ENCODE measurements at regions not wholly inside any gene's neighbourhood (a gene's known extent, or its start where the extent isn't known, plus 50 kb on each side); places are given as distances from the start of the nearest gene placed in this dataset.

DNA sequence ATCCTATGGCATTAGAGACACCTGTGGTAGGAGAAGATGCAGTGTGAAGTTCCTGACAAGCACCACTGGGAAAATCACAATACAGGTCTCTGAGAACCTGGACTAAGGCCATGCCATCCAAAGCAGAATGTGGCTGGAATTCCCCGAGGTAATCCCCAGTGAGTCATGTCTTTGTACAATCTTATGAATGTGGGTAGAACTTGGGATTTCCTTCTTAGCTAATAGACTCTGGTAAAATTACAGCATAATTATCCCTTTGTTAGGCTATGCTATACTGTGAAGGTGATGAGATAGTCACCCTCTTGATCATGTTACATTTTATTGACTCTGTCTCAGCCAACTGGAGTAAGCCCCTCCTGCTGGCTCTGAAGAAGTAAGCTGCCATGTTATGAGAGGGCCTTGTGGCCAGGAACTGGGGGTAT lies 224.3 kb upstream of the DCN start:
- WGBS, 2 donors: 90 to 100% methylated on average over 1 of the region's 1 CpG
- TF ChIP-seq, protein P1, sequence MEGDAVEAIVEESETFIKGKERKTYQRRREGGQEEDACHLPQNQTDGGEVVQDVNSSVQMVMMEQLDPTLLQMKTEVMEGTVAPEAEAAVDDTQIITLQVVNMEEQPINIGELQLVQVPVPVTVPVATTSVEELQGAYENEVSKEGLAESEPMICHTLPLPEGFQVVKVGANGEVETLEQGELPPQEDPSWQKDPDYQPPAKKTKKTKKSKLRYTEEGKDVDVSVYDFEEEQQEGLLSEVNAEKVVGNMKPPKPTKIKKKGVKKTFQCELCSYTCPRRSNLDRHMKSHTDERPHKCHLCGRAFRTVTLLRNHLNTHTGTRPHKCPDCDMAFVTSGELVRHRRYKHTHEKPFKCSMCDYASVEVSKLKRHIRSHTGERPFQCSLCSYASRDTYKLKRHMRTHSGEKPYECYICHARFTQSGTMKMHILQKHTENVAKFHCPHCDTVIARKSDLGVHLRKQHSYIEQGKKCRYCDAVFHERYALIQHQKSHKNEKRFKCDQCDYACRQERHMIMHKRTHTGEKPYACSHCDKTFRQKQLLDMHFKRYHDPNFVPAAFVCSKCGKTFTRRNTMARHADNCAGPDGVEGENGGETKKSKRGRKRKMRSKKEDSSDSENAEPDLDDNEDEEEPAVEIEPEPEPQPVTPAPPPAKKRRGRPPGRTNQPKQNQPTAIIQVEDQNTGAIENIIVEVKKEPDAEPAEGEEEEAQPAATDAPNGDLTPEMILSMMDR (IDR thresholded peaks at IDR 0.05): no peak
- TF ChIP-seq EP300 (IDR thresholded peaks at IDR 0.05) (no peak), POLR2AphosphoS5 (IDR thresholded peaks at IDR 0.05) (no peak), POLR2A (IDR thresholded peaks at IDR 0.05) (no peak)
- H3K4me1 ChIP-seq: no peaks in the 10 kb centered on the region
- no peak for ATAC-seq (ENCODE audit: low FRiP score in 2 of 2)
- no peak for DNase-seq
- no peaks in the 10 kb centered on the region for H3K36me3 ChIP-seq
- H3K4me3 ChIP-seq: no peak overlapping the region
- H3K9me3 ChIP-seq: no peaks in the 10 kb centered on the region
- H3K27me3 ChIP-seq: no peaks in the 10 kb centered on the region
- H3K27ac ChIP-seq: no peak overlapping the region

- WGBS, 2 donors: 78 to 83% methylated on average over 4 of the region's 4 CpGs
- ATAC-seq (ENCODE audit: low FRiP score in 2 of 2) (no peak), DNase-seq (no peak)
- no peak for TF ChIP-seq POLR2A (IDR thresholded peaks at IDR 0.05)
- TF ChIP-seq, protein P1 (IDR thresholded peaks at IDR 0.05): no peak
- Histone ChIP-seq H3K27ac (no peak overlapping the region), H3K27me3 (no peaks in the 10 kb centered on the region), H3K9me3 (no peaks in the 10 kb centered on the region), H3K4me3 (no peak overlapping the region), H3K4me1 (no peaks in the 10 kb centered on the region), H3K36me3 (no peaks in the 10 kb centered on the region)
These were observed 221.8 kb upstream of the DCN start for GRCh38 chr12:91404441-91404840.

GRCh38 chr12:91401190-91401589 lies 218.6 kb upstream of the DCN start:
- Histone ChIP-seq H3K9me3 (no peaks in the 10 kb centered on the region), H3K4me3 (no peak overlapping the region), H3K27ac (no peak overlapping the region), H3K27me3 (no peaks in the 10 kb centered on the region), H3K4me1 (no peaks in the 10 kb centered on the region), H3K36me3 (no peaks in the 10 kb centered on the region)
- DNase-seq: no peak
- TF ChIP-seq POLR2A (IDR thresholded peaks at IDR 0.05): no peak
- no peak for TF ChIP-seq EP300 (IDR thresholded peaks at IDR 0.05)
- TF ChIP-seq, protein P1 (IDR thresholded peaks at IDR 0.05): no peak
- no peak for TF ChIP-seq POLR2AphosphoS5 (IDR thresholded peaks at IDR 0.05)
- ATAC-seq (ENCODE audit: low FRiP score in 2 of 2): no peak

DNA sequence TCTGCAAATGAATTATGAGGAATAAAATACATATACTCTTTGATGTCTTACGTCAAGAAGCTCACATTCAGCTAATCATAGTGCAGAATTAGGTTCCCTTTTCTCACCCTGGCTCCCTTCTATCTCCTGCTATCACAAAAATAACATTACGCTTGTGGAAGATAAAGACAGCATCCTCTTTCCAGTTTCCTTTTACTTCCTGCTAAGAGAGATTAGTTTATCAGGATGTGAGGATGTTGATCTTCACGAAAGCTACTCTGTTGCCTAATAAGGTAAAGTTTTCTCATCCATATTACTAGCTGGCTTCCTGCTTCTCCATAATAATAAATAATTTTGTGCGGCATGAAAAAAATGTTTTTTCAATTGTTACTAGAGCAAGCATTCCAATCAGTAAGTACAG lies 217.7 kb upstream of the DCN start:
- DNase-seq: no peak
- 37 to 42% methylated on average over 4 of the region's 4 CpGs for WGBS, 2 donors

More for the DNA sequence above, 217.7 kb upstream of the DCN start:
- TF ChIP-seq, protein P1 (IDR thresholded peaks at IDR 0.05): no peak
- TF ChIP-seq POLR2A (IDR thresholded peaks at IDR 0.05): no peak
- TF ChIP-seq POLR2AphosphoS5 (IDR thresholded peaks at IDR 0.05): no peak
- TF ChIP-seq EP300 (IDR thresholded peaks at IDR 0.05): no peak
- Histone ChIP-seq H3K27ac (no peak overlapping the region), H3K9me3 (no peaks in the 10 kb centered on the region), H3K4me1 (no peaks in the 10 kb centered on the region), H3K27me3 (no peaks in the 10 kb centered on the region), H3K4me3 (no peak overlapping the region), H3K36me3 (no peaks in the 10 kb centered on the region)
- no peak for ATAC-seq (ENCODE audit: low FRiP score in 2 of 2)
